Gastroesophageal sphincter (tissue), 3 donors: ENCODE measurements at regions not wholly inside any gene's neighbourhood (a gene's known extent, or its start where the extent isn't known, plus 50 kb on each side); places are given as distances from the start of the nearest gene placed in this dataset.
"Not testable (repeated sequence)": the region's sequence is repeated elsewhere in the genome, so short reads cannot be mapped to it uniquely, and the experiment has no call there.

Source experiments
- CTCF ChIP-seq, 4 experiments: fragments of 200-600 bp in 2 of 4; fragments of 450-650 bp in 2 of 4; sonication (generic) in 1 of 4; IDR thresholded peaks; one replicate each; pipeline ENCODE4 v1.5.1; 2017 to 2019; ENCODE audit warnings: antibody characterized with exemption in 4 of 4, mild to moderate bottlenecking in 2 of 4, moderate library complexity in 2 of 4
- EP300 ChIP-seq: sonication (generic); formaldehyde crosslinking; IDR thresholded peaks from one replicate; pipeline ENCODE4 v1.6.1; 2017; ENCODE audit warnings: antibody characterized with exemption, mild to moderate bottlenecking
- POLR2A ChIP-seq, 2 donors: fragments of 450-650 bp; IDR thresholded peaks; one replicate each; pipeline ENCODE4 v1.6.1; 2017; ENCODE audit warnings: antibody characterized with exemption in 2 of 2, mild to moderate bottlenecking in 2 of 2, moderate library complexity in 1 of 2

GRCh38 chrY:9207082-9207481, 130.2 kb upstream of the TSPY4 start:
- not testable (repeated sequence) for TF ChIP-seq CTCF (IDR thresholded peaks at IDR 0.05); POLR2A (IDR thresholded peaks at IDR 0.05); EP300
